GM12878 (cell line): ENCODE measurements at regions not wholly inside any gene's neighbourhood (a gene's known extent, or its start where the extent isn't known, plus 50 kb on each side); places are given as distances from the start of the nearest gene placed in this dataset.

ENCODE experiments used
- ATAC-seq: fragments of 200-7000 bp; cut with Tn5 transposase; 3 replicates; pipeline ENCODE4 v1.9.1; 2020; ENCODE audit warnings: mild to moderate bottlenecking, moderate library complexity
- BruUV-seq: library from RNA; stranded (reverse); fragments of 400-500 nt; replicated peaks from 2 replicates; lab custom pipeline; 2021; lab: Mats Ljungman, UMichigan
- CTCF ChIA-PET: fragments of 300-600 bp; sonication (Branson Sonifier 250); formaldehyde crosslinking; extraction: SDS; loops from one replicate; lab custom pipeline; 2021; ENCODE audit warnings: inconsistent platforms; lab: Yijun Ruan, JAX
- POLR2A ChIA-PET: fragments of 350-600 bp; formaldehyde crosslinking; extraction: SDS; loops from one replicate; lab custom pipeline; 2021; ENCODE audit warnings: inconsistent platforms; lab: Charles Lee
- RAD21 ChIA-PET: fragments of 300-600 bp; sonication (Branson Sonifier 250); formaldehyde crosslinking; loops from one replicate; lab custom pipeline; 2023; ENCODE audit warnings: antibody characterized with exemption; ENCODE audit not compliant: unreplicated experiment; lab: Charles Lee
- SMC1A ChIA-PET: fragments of 300-600 bp; sonication (Branson Sonifier 250); formaldehyde crosslinking; loops from one replicate; lab custom pipeline; 2023; ENCODE audit not compliant: unreplicated experiment, uncharacterized antibody; lab: Charles Lee
- DNase-seq: peaks from one replicate; pipeline ENCODE4 v3.0.0-alpha.2; 2011; ENCODE audit warnings: low read depth, low spot score
- FAIRE-seq: peaks from 3 replicates; lab custom pipeline; 2011; peaks lifted over from hg19 to GRCh38; lab: Jason Lieb, UNC
- H2AFZ ChIP-seq: 2 replicates; pipeline ENCODE4 v1.6.0; 2011; ENCODE audit warnings: low read depth, low read length, control low read depth; ENCODE audit not compliant: control insufficient read depth
- H3K27ac ChIP-seq: 2 replicates; pipeline ENCODE4 v1.5.1; 2011; ENCODE audit warnings: control low read depth; ENCODE audit not compliant: control insufficient read depth, insufficient read depth
- H3K27me3 ChIP-seq, 2 experiments: replicated peaks in 1 of 2; 2 replicates each; pipeline versions ENCODE4 v1.6.0 to v1.6.1; 2011; ENCODE audit warnings: low read length in 1 of 2; ENCODE audit not compliant: control insufficient read depth in 2 of 2, insufficient read depth in 2 of 2
- H3K36me3 ChIP-seq, 2 experiments: 2 replicates each; pipeline ENCODE4 v1.5.1; 2011; ENCODE audit warnings: low read length in 1 of 2; ENCODE audit not compliant: control insufficient read depth in 2 of 2, insufficient read depth in 2 of 2
- H3K4me1 ChIP-seq: 2 replicates; pipeline ENCODE4 v1.6.1; 2011; ENCODE audit warnings: mild to moderate bottlenecking, low read length, moderate library complexity, mixed read lengths; ENCODE audit not compliant: control insufficient read depth, insufficient read depth
- H3K4me2 ChIP-seq: 2 replicates; pipeline ENCODE4 v1.6.0; 2011; ENCODE audit warnings: control low read depth; ENCODE audit not compliant: control insufficient read depth, insufficient read depth
- H3K4me3 ChIP-seq: fragments of 200-600 bp; sonication (generic); 2 replicates; pipeline ENCODE4 v1.5.1; 2016
- H3K79me2 ChIP-seq: 2 replicates; pipeline ENCODE4 v1.6.0; 2011; ENCODE audit warnings: low read length; ENCODE audit not compliant: control insufficient read depth, insufficient read depth
- H3K9ac ChIP-seq: 2 replicates; pipeline ENCODE4 v1.8.0; 2011; ENCODE audit warnings: low read length, control low read depth, mixed read lengths; ENCODE audit not compliant: control insufficient read depth, insufficient read depth
- H3K9me3 ChIP-seq: replicated peaks from 3 replicates; pipeline ENCODE4 v1.5.1; 2011; ENCODE audit warnings: mild to moderate bottlenecking, low read length; ENCODE audit not compliant: control insufficient read depth, insufficient read depth
- H4K20me1 ChIP-seq: 2 replicates; pipeline ENCODE4 v1.6.0; 2011; ENCODE audit not compliant: control insufficient read depth, insufficient read depth
- POLR2AphosphoS2 ChIP-seq: IDR thresholded peaks from 2 replicates; pipeline ENCODE4 v1.6.1; 2011; ENCODE audit warnings: low read depth, mild to moderate bottlenecking, low read length, improper control_type of control experiment, moderate library complexity
- TCF12 ChIP-seq: IDR thresholded peaks from 2 replicates; pipeline ENCODE4 v1.6.1; 2011; ENCODE audit warnings: low read depth, mild to moderate bottlenecking, low read length
- WGBS: methylation state at CpG from one replicate; pipeline ENCODE4 v1.1.6; 2016; ENCODE audit warnings: low lambda C conversion rate; ENCODE audit not compliant: insufficient replicate concordance, insufficient coverage; ENCODE audit errors: missing lambda C conversion rate; 5-methylcytosine and 5-hydroxymethylcytosine counted together
- in situ Hi-C: fragments of 300-500 bp; cut with MboI; formaldehyde crosslinking; loops from 9 replicates; pipeline ENCODE4 v1.14.3; 2018; ENCODE audit warnings: mixed read lengths
- intact Hi-C: fragments of 100-400 bp; cut with micrococcal nuclease; formaldehyde crosslinking; loops from one replicate; pipeline ENCODE4 v1.14.2; 2022; ENCODE audit not compliant: unreplicated experiment
- TF ChIP-seq, protein P1 (sequence below): fragments of 450-650 bp; IDR thresholded peaks from 2 replicates; pipeline ENCODE4 v1.6.1; 2016; ENCODE audit warnings: mild to moderate bottlenecking, moderate library complexity, borderline replicate concordance
- TF ChIP-seq, protein P2 (sequence below): fragments of 450-650 bp; IDR thresholded peaks from 2 replicates; pipeline ENCODE4 v1.6.1; 2018; ENCODE audit warnings: borderline replicate concordance, mild to moderate bottlenecking; ENCODE audit not compliant: partially characterized antibody

GRCh38 chr14:98937712-98938505, 334.1 kb downstream of the BCL11B start (continued):
- TF ChIP-seq, protein P1, sequence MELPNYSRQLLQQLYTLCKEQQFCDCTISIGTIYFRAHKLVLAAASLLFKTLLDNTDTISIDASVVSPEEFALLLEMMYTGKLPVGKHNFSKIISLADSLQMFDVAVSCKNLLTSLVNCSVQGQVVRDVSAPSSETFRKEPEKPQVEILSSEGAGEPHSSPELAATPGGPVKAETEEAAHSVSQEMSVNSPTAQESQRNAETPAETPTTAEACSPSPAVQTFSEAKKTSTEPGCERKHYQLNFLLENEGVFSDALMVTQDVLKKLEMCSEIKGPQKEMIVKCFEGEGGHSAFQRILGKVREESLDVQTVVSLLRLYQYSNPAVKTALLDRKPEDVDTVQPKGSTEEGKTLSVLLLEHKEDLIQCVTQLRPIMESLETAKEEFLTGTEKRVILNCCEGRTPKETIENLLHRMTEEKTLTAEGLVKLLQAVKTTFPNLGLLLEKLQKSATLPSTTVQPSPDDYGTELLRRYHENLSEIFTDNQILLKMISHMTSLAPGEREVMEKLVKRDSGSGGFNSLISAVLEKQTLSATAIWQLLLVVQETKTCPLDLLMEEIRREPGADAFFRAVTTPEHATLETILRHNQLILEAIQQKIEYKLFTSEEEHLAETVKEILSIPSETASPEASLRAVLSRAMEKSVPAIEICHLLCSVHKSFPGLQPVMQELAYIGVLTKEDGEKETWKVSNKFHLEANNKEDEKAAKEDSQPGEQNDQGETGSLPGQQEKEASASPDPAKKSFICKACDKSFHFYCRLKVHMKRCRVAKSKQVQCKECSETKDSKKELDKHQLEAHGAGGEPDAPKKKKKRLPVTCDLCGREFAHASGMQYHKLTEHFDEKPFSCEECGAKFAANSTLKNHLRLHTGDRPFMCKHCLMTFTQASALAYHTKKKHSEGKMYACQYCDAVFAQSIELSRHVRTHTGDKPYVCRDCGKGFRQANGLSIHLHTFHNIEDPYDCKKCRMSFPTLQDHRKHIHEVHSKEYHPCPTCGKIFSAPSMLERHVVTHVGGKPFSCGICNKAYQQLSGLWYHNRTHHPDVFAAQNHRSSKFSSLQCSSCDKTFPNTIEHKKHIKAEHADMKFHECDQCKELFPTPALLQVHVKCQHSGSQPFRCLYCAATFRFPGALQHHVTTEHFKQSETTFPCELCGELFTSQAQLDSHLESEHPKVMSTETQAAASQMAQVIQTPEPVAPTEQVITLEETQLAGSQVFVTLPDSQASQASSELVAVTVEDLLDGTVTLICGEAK = no peak
- TF ChIP-seq POLR2AphosphoS2 = no peak
- TF ChIP-seq, all 136 proteins: peak for 0

DNA sequence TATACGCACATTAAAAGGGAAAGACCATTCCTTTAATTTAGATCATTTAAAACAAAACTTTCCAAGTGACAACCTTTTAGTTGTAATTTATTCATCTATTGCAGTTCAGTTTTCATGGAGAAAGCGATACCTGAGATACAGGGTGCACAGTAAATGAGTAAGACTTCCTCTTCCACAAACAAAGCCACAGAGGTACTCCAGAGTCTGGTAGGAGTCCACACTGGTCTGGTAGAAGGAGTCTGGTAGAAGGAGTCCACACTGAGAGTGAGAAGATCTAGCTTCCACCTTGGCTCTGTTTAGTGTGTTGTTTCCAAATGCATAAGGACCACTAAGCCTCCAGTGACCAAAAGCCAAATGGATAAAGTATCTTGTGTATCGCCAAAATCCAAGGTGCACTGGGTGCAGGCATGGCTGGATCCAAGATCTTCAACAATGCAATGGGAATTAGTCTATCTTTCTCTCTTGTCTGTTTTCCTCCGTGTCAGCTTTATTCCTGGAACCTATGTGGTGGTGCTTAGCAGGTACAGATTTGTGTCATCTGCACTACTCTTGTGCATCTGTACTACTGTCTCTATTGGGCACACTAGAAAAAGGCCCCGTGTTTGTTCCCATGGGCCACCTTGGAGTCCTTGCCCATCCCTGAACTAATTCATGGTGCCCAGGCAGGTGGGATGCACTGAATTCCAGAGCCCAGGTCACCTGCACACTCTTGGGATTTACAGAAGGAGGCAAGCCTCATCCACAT, 331.1 kb downstream of the BCL11B start:
- Histone ChIP-seq H3K4me2 (no peak overlapping the region), H3K4me3 (no peak overlapping the region), H3K4me1 (no peaks in the 10 kb centered on the region), H3K9me3 (no peaks in the 10 kb centered on the region; the same call in 2 of the 3 replicates), H2AFZ (no peak overlapping the region), H3K9ac (no peak overlapping the region), H3K27ac (no peak overlapping the region), H4K20me1 (no peaks in the 10 kb centered on the region), H3K27me3 (no peaks in the 10 kb centered on the region), H3K36me3 (no peaks in the 10 kb centered on the region), H3K79me2 (no peaks in the 10 kb centered on the region)
- FAIRE-seq (no peak), ATAC-seq (no peak), DNase-seq (no peak)
- CTCF ChIA-PET = no interaction called here
- POLR2A ChIA-PET = no interaction called here
- TF ChIP-seq, protein P2, sequence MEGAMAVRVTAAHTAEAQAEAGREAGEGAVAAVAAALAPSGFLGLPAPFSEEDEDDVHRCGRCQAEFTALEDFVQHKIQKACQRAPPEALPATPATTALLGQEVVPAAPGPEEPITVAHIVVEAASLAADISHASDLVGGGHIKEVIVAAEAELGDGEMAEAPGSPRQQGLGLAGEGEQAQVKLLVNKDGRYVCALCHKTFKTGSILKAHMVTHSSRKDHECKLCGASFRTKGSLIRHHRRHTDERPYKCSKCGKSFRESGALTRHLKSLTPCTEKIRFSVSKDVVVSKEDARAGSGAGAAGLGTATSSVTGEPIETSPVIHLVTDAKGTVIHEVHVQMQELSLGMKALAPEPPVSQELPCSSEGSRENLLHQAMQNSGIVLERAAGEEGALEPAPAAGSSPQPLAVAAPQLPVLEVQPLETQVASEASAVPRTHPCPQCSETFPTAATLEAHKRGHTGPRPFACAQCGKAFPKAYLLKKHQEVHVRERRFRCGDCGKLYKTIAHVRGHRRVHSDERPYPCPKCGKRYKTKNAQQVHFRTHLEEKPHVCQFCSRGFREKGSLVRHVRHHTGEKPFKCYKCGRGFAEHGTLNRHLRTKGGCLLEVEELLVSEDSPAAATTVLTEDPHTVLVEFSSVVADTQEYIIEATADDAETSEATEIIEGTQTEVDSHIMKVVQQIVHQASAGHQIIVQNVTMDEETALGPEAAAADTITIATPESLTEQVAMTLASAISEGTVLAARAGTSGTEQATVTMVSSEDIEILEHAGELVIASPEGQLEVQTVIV = no peak
- TF ChIP-seq TCF12 = no peak
- RAD21 ChIA-PET = no interaction called here
- no TSS peak for BruUV-seq
- in situ Hi-C loops (no loop called here), intact Hi-C loops (no loop called here)
- WGBS = 36% methylated on average over 5 of the region's 5 CpGs
- SMC1A ChIA-PET = no interaction called here
